Tibial nerve (tissue), 4 donors: ENCODE measurements at regions not wholly inside any gene's neighbourhood (a gene's known extent, or its start where the extent isn't known, plus 50 kb on each side); places are given as distances from the start of the nearest gene placed in this dataset.

ENCODE experiments used
- DNase-seq, 2 donors: peaks; one replicate each; pipeline ENCODE4 v3.0.0-alpha.2; 2019; ENCODE audit warnings: low spot score in 2 of 2
- H3K27ac ChIP-seq, 4 donors: fragments of 200-600 bp; sonication (generic) in 3 of 4; one replicate each; pipeline ENCODE4 v1.5.1; 2017 to 2019; ENCODE audit warnings: mild to moderate bottlenecking in 1 of 4
- H3K27me3 ChIP-seq, 2 donors: fragments of 200-600 bp; sonication (generic) in 1 of 2; one replicate each; pipeline versions ENCODE4 v1.5.1 to v1.6.0; 2017 to 2019
- H3K36me3 ChIP-seq, 3 donors: fragments of 200-600 bp; sonication (generic); one replicate each; pipeline ENCODE4 v1.5.1; 2018 to 2019
- H3K4me1 ChIP-seq, 4 donors: fragments of 200-600 bp; sonication (generic) in 3 of 4; one replicate each; pipeline ENCODE4 v1.5.1; 2017 to 2019
- H3K4me3 ChIP-seq, 4 donors: fragments of 200-600 bp; sonication (generic) in 3 of 4; one replicate each; pipeline ENCODE4 v1.5.1; 2017 to 2019; ENCODE audit warnings: mild to moderate bottlenecking in 1 of 4, moderate library complexity in 1 of 4
- H3K9me3 ChIP-seq, 4 donors: fragments of 200-600 bp; sonication (generic) in 3 of 4; one replicate each; pipeline ENCODE4 v1.5.1; 2017 to 2019
- EP300 ChIP-seq, 2 donors: sonication (generic); formaldehyde crosslinking; IDR thresholded peaks; one replicate each; pipeline ENCODE4 v1.6.1; 2017; ENCODE audit warnings: antibody characterized with exemption in 2 of 2, mild to moderate bottlenecking in 1 of 2
- POLR2A ChIP-seq, 2 donors: fragments of 450-650 bp; IDR thresholded peaks; one replicate each; pipeline ENCODE4 v1.6.1; 2017; ENCODE audit warnings: antibody characterized with exemption in 2 of 2, mild to moderate bottlenecking in 2 of 2, moderate library complexity in 2 of 2
- WGBS, 2 donors: methylation state at CpG; one replicate each; pipeline ENCODE4 v1.1.5; 2018; 5-methylcytosine and 5-hydroxymethylcytosine counted together
- TF ChIP-seq, protein P1 (sequence below), 5 experiments: fragments of 200-600 bp in 3 of 5; fragments of 450-650 bp in 2 of 5; sonication (generic) in 3 of 5; IDR thresholded peaks; one replicate each; pipeline ENCODE4 v1.5.1; 2016 to 2019; ENCODE audit warnings: antibody characterized with exemption in 5 of 5, mild to moderate bottlenecking in 3 of 5, moderate library complexity in 2 of 5

- TF ChIP-seq POLR2A (IDR thresholded peaks at IDR 0.05) (no peak), EP300 (IDR thresholded peaks at IDR 0.05) (no peak)
- no peak overlapping the region for H3K4me3 ChIP-seq
- no peaks in the 10 kb centered on the region for H3K36me3 ChIP-seq
- H3K27ac ChIP-seq = no peak overlapping the region
- H3K4me1 ChIP-seq = no peaks in the 10 kb centered on the region
- WGBS, 2 donors = 42 to 43% methylated on average over 2 of the region's 2 CpGs
- H3K9me3 ChIP-seq = no peaks in the 10 kb centered on the region
- H3K27me3 ChIP-seq = no peaks in the 10 kb centered on the region
- DNase-seq = no peak
Measured at GRCh38 chr6:82068721-82069120, 178.8 kb downstream of the IBTK start.

DNA sequence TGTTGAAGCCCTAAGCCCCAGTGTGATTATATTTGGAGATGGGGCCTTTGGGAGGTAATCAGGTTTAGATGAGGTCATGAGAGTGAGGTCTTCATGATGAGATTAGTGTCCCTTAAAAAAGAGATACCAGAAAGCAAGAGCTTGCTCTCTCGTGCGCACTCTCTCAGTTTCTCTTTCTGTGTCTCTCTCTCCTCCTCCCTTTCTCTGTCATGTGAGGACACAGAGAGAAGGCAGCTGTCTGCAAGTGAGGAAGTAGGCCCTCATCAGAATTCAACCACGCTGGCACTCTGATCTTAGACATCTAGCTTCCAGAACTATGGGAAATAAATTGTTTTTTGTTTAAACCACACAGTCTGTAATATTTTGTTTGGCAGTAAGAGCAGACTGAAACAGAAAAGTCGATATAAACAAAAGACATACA is 180.5 kb downstream of the IBTK start:
- no peaks in the 10 kb centered on the region for H3K4me1 ChIP-seq
- 34 to 44% methylated on average over 4 of the region's 4 CpGs for WGBS, 2 donors
- no peaks in the 10 kb centered on the region for H3K36me3 ChIP-seq
- no peak for TF ChIP-seq EP300 (IDR thresholded peaks at IDR 0.05)
- TF ChIP-seq, protein P1, sequence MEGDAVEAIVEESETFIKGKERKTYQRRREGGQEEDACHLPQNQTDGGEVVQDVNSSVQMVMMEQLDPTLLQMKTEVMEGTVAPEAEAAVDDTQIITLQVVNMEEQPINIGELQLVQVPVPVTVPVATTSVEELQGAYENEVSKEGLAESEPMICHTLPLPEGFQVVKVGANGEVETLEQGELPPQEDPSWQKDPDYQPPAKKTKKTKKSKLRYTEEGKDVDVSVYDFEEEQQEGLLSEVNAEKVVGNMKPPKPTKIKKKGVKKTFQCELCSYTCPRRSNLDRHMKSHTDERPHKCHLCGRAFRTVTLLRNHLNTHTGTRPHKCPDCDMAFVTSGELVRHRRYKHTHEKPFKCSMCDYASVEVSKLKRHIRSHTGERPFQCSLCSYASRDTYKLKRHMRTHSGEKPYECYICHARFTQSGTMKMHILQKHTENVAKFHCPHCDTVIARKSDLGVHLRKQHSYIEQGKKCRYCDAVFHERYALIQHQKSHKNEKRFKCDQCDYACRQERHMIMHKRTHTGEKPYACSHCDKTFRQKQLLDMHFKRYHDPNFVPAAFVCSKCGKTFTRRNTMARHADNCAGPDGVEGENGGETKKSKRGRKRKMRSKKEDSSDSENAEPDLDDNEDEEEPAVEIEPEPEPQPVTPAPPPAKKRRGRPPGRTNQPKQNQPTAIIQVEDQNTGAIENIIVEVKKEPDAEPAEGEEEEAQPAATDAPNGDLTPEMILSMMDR (IDR thresholded peaks at IDR 0.05) = no peak
- TF ChIP-seq POLR2A (IDR thresholded peaks at IDR 0.05) = no peak
- H3K9me3 ChIP-seq = no peaks in the 10 kb centered on the region
- no peak overlapping the region for H3K27ac ChIP-seq
- H3K4me3 ChIP-seq = no peak overlapping the region
- DNase-seq = peak in 1 of 2 donors; percentile 13
- no peaks in the 10 kb centered on the region for H3K27me3 ChIP-seq

DNA sequence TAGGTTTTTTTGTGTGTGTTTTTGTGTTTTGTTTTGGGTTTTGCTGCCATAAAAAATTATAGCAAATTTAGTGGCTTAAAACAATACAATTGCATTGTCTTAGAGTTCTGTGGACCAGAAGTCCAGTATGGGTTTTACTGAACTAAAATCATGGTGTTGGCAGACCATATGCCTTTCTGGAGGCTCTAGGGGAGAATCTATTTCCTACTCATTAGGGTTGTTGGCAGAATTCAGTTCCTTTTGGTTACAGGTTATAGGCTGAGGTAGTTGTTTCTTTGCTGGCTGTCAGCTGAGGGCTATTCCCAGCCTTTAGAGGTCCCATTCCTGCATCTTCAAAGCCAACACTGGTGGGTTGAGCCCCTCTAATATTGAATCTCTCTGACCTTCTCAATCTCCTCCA is 181.3 kb downstream of the IBTK start:
- Histone ChIP-seq H3K36me3 (no peaks in the 10 kb centered on the region), H3K27me3 (no peaks in the 10 kb centered on the region), H3K9me3 (no peaks in the 10 kb centered on the region), H3K4me3 (no peak overlapping the region), H3K4me1 (no peaks in the 10 kb centered on the region), H3K27ac (no peak overlapping the region)
- TF ChIP-seq EP300 (IDR thresholded peaks at IDR 0.05) = no peak
- TF ChIP-seq, protein P1 (IDR thresholded peaks at IDR 0.05) = no peak
- TF ChIP-seq POLR2A (IDR thresholded peaks at IDR 0.05) = no peak
- DNase-seq = no peak

- Histone ChIP-seq H3K4me1 (no peaks in the 10 kb centered on the region), H3K36me3 (no peaks in the 10 kb centered on the region), H3K4me3 (no peak overlapping the region), H3K27me3 (no peaks in the 10 kb centered on the region), H3K27ac (no peak overlapping the region), H3K9me3 (no peaks in the 10 kb centered on the region)
- TF ChIP-seq POLR2A (IDR thresholded peaks at IDR 0.05) = no peak
- no peak for TF ChIP-seq EP300 (IDR thresholded peaks at IDR 0.05)
- TF ChIP-seq, protein P1 (IDR thresholded peaks at IDR 0.05) = no peak
- no peak for DNase-seq
- 87 to 91% methylated on average over 3 of the region's 3 CpGs for WGBS, 2 donors
Measured at GRCh38 chr6:82063574-82063973, 184.0 kb downstream of the IBTK start.

DNA sequence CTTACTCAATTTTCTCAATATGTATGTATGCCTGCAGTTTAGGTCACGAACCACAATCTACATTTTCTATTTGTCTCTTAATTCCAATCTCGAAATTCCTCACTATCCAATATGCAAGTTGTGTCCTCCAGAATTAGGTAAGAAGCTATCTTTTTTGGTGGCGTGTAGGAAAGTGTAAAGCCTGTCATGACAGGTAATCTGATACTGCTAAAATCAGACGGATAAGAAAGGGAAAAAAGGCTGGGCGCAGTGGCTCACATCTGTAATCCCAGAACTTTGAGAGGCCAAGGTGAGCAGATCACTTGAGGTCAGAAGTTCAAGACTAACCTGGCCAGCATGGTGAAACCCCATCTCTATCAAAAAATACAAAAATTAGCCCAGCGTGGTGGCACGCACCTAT is 185.3 kb downstream of the IBTK start:
- TF ChIP-seq, protein P1 (IDR thresholded peaks at IDR 0.05) = no peak
- TF ChIP-seq POLR2A (IDR thresholded peaks at IDR 0.05) (no peak), EP300 (IDR thresholded peaks at IDR 0.05) (no peak)
- H3K36me3 ChIP-seq = no peaks in the 10 kb centered on the region
- no peaks in the 10 kb centered on the region for H3K9me3 ChIP-seq
- H3K27ac ChIP-seq = no peak overlapping the region
- H3K4me1 ChIP-seq = peaks cover 0 to 13% (median 2%) of the 10 kb centered on the region in 4 donors
- WGBS, 2 donors = 78 to 85% methylated on average over 7 of the region's 7 CpGs
- no peaks in the 10 kb centered on the region for H3K27me3 ChIP-seq
- no peak for DNase-seq
- no peak overlapping the region for H3K4me3 ChIP-seq
